VCaP (cell line): ENCODE measurements at regions not wholly inside any gene's neighbourhood (a gene's known extent, or its start where the extent isn't known, plus 50 kb on each side); places are given as distances from the start of the nearest gene placed in this dataset.
A peak's percentile ranks its signal among the peaks of the same experiment; 100 is the strongest.
"Not testable (repeated sequence)": the region's sequence is repeated elsewhere in the genome, so short reads cannot be mapped to it uniquely, and the experiment has no call there.

Source experiments
- H3K27ac ChIP-seq: fragments of 450-650 bp; 2 replicates; pipeline ENCODE4 v1.5.1; 2017
- CTCF ChIP-seq: fragments of 450-650 bp; conservative IDR thresholded peaks from 2 replicates; pipeline ENCODE4 v1.5.1; 2017; ENCODE audit warnings: mild to moderate bottlenecking, moderate library complexity

- not testable (repeated sequence) for H3K27ac ChIP-seq
- peak; percentile 66 for TF ChIP-seq CTCF
These were observed 121.8 kb upstream of the DRD5 start for GRCh38 chr4:9659678-9660077.

- not testable (repeated sequence) for H3K27ac ChIP-seq
These were observed 120.5 kb upstream of the DRD5 start for GRCh38 chr4:9660955-9661354.

GRCh38 chr4:9670725-9671124 is 110.7 kb upstream of the DRD5 start:
- H3K27ac ChIP-seq, result not testable (repeated sequence)

GRCh38 chr4:9677357-9677756 is 104.1 kb upstream of the DRD5 start:
- not testable (repeated sequence) for H3K27ac ChIP-seq

- no peak overlapping the region for H3K27ac ChIP-seq
- no peak for TF ChIP-seq CTCF
These were observed 101.5 kb upstream of the DRD5 start for GRCh38 chr4:9679704-9680478.

- not testable (repeated sequence) for H3K27ac ChIP-seq
These were observed 98.3 kb upstream of the DRD5 start for GRCh38 chr4:9683174-9683573.

GRCh38 chr4:9685016-9685415 is 96.4 kb upstream of the DRD5 start:
- H3K27ac ChIP-seq, result not testable (repeated sequence)

- TF ChIP-seq CTCF, result no peak
- H3K27ac ChIP-seq, result no peak overlapping the region
These were observed 95.7 kb upstream of the DRD5 start for GRCh38 chr4:9685692-9686091.

- not testable (repeated sequence) for H3K27ac ChIP-seq
These were observed 90.7 kb upstream of the DRD5 start for GRCh38 chr4:9690636-9691237.

- H3K27ac ChIP-seq, result peak overlapping the region; percentile 30
These were observed 90.0 kb upstream of the DRD5 start for GRCh38 chr4:9691238-9692065.

GRCh38 chr4:9692791-9693491 is 88.5 kb upstream of the DRD5 start:
- H3K27ac ChIP-seq, result not testable (repeated sequence)

More at GRCh38 chr4:9691238-9692065, 90.0 kb upstream of the DRD5 start:
- TF ChIP-seq CTCF, result no peak

GRCh38 chr4:9694403-9694802 is 87.0 kb upstream of the DRD5 start:
- H3K27ac ChIP-seq, result not testable (repeated sequence)
